B cell (primary cell): ENCODE measurements at regions not wholly inside any gene's neighbourhood (a gene's known extent, or its start where the extent isn't known, plus 50 kb on each side); places are given as distances from the start of the nearest gene placed in this dataset.

ENCODE experiments used
- ATAC-seq: fragments of 200-7000 bp; cut with Tn5 transposase; one replicate; pipeline ENCODE4 v1.10.0; 2021; ENCODE audit warnings: low read depth, mild to moderate bottlenecking, moderate number of reproducible peaks, moderate library complexity
- CTCF ChIA-PET: fragments of 350-600 bp; sonication (Branson Sonifier 250); formaldehyde crosslinking; loops from one replicate; lab custom pipeline; 2021; ENCODE audit warnings: antibody characterized with exemption, inconsistent platforms; lab: Charles Lee
- POLR2A ChIA-PET: fragments of 350-600 bp; sonication (Branson Sonifier 250); formaldehyde crosslinking; loops from one replicate; lab custom pipeline; 2021; ENCODE audit warnings: antibody characterized with exemption; lab: Charles Lee
- DNase-seq: peaks from one replicate; pipeline ENCODE4 v3.0.0; 2013
- H2AFZ ChIP-seq: 2 replicates; pipeline ENCODE4 v1.6.1; 2012; ENCODE audit warnings: mild to moderate bottlenecking, low read depth, low read length; ENCODE audit not compliant: insufficient read depth, poor library complexity, severe bottlenecking
- H3K27ac ChIP-seq, 2 donors: 1 replicate in 1 of 2; 2 replicates in 1 of 2; pipeline ENCODE4 v1.5.1; 2012 to 2013; ENCODE audit warnings: low read length in 2 of 2, mild to moderate bottlenecking in 2 of 2, moderate library complexity in 1 of 2
- H3K27me3 ChIP-seq, 4 experiments: fragments of 200-600 bp in 1 of 4; sonication (generic) in 1 of 4; replicated peaks in 1 of 4; 1 replicate in 2 of 4; 2 replicates in 2 of 4; pipeline versions ENCODE4 v1.6.1 to v1.7.0; 2013 to 2016; ENCODE audit warnings: low read length in 3 of 4, mild to moderate bottlenecking in 2 of 4, mixed read lengths in 1 of 4, moderate library complexity in 1 of 4; ENCODE audit not compliant: insufficient read depth in 4 of 4, control insufficient read depth in 3 of 4; ENCODE audit errors: control extremely low read depth in 1 of 4
- H3K36me3 ChIP-seq, 2 experiments: replicated peaks in 1 of 2; 1 replicate in 1 of 2; 2 replicates in 1 of 2; pipeline versions ENCODE4 v1.6.1 to v1.7.1; 2013; ENCODE audit warnings: low read length in 1 of 2; ENCODE audit not compliant: insufficient read depth in 2 of 2, control insufficient read depth in 1 of 2; ENCODE audit errors: control extremely low read depth in 1 of 2, extremely low read depth in 1 of 2
- H3K4me1 ChIP-seq, 2 donors: fragments of 200-600 bp in 1 of 2; sonication (generic) in 1 of 2; 1 replicate in 1 of 2; 2 replicates in 1 of 2; pipeline versions ENCODE4 v1.5.1 to v1.6.1; 2013 to 2017; ENCODE audit warnings: low read length in 2 of 2; ENCODE audit not compliant: control insufficient read depth in 2 of 2, insufficient read depth in 2 of 2
- H3K4me2 ChIP-seq: replicated peaks from 2 replicates; pipeline ENCODE3; 2012; ENCODE audit warnings: mild to moderate bottlenecking, low read depth, low read length; ENCODE audit not compliant: poor library complexity, severe bottlenecking
- H3K4me3 ChIP-seq, 5 experiments: fragments of 200-600 bp in 1 of 5; sonication (generic) in 1 of 5; 1 replicate in 3 of 5; 2 replicates in 2 of 5; pipeline versions ENCODE4 v1.5.1 to v1.7.0; 2011 to 2016; ENCODE audit warnings: low read length in 4 of 5, mild to moderate bottlenecking in 4 of 5, low read depth in 2 of 5, control low read depth in 1 of 5, moderate library complexity in 1 of 5; ENCODE audit not compliant: insufficient read depth in 1 of 5; ENCODE audit errors: control extremely low read depth in 1 of 5, extremely low read depth in 1 of 5
- H3K79me2 ChIP-seq: fragments of 200-600 bp; sonication (generic); one replicate; pipeline ENCODE4 v1.6.0; 2016; ENCODE audit warnings: low read length; ENCODE audit not compliant: control insufficient read depth, insufficient read depth
- H3K9ac ChIP-seq: fragments of 200-600 bp; sonication (generic); 2 replicates; pipeline ENCODE4 v1.6.1; 2017; ENCODE audit warnings: mild to moderate bottlenecking, low read length, moderate library complexity
- H3K9me3 ChIP-seq, 3 donors: one replicate each; pipeline versions ENCODE4 v1.6.1 to v1.7.1; 2013; ENCODE audit warnings: low read length in 2 of 3; ENCODE audit not compliant: control insufficient read depth in 2 of 3, insufficient read depth in 1 of 3; ENCODE audit errors: control extremely low read depth in 1 of 3
- H4K20me1 ChIP-seq: 2 replicates; pipeline ENCODE4 v1.6.0; 2012; ENCODE audit warnings: mild to moderate bottlenecking, low read length; ENCODE audit not compliant: insufficient read depth, control insufficient read depth, poor library complexity, severe bottlenecking
- H3K27ac Mint-ChIP-seq: one replicate; pipeline ENCODE4 v1.8.0; 2021; ENCODE audit warnings: mixed read lengths
- H3K27me3 Mint-ChIP-seq: one replicate; pipeline ENCODE4 v1.8.0; 2021; ENCODE audit warnings: mixed read lengths
- H3K4me1 Mint-ChIP-seq: one replicate; pipeline ENCODE4 v1.8.0; 2021; ENCODE audit warnings: mixed read lengths
- H3K4me3 Mint-ChIP-seq: one replicate; pipeline ENCODE4 v1.8.0; 2021; ENCODE audit warnings: mixed read lengths
- H3K9me3 Mint-ChIP-seq: one replicate; pipeline ENCODE4 v1.8.0; 2022; ENCODE audit warnings: mixed read lengths; ENCODE audit not compliant: insufficient read depth
- EZH2 ChIP-seq: IDR thresholded peaks from 2 replicates; pipeline ENCODE4 v1.6.1; 2012; ENCODE audit warnings: borderline replicate concordance, low read depth, mild to moderate bottlenecking, moderate library complexity, low read length; ENCODE audit not compliant: insufficient read depth, poor library complexity, severe bottlenecking
- WGBS: methylation state at CpG from one replicate; pipeline ENCODE4 v1.1.5; 2013; ENCODE audit warnings: missing lambda C conversion rate; ENCODE audit not compliant: insufficient coverage; 5-methylcytosine and 5-hydroxymethylcytosine counted together
- intact Hi-C: fragments of 100-400 bp; cut with micrococcal nuclease; formaldehyde crosslinking; loops from one replicate; pipeline ENCODE4 v1.10.0; 2022
- TF ChIP-seq, protein P1 (sequence below): fragments of 200-600 bp; IDR thresholded peaks from one replicate; pipeline ENCODE4 v1.8.0; 2022; ENCODE audit warnings: antibody characterized with exemption, mild to moderate bottlenecking

DNA sequence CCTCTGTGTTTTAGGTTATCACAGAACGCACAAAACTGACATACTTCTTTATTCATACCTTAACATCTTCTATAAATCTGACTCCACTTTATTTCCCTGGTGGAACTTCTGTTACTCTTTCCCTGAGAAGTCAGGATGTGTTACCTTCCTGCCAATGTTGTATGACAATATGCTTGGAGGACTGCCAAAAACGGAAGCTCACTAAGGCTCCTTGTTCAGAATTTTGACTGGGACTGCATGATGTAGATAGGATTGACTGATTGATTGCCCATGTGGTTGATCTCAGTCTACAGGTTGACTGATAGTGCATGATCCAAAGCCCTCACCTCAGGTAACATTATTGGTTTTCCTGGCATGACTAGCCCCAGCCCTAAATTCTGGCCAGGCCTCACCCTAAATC, 319.4 kb downstream of the TLR4 start:
- Mint-ChIP-seq H3K27ac (no peak overlapping the region), H3K9me3 (no peaks in the 10 kb centered on the region), H3K4me1 (no peaks in the 10 kb centered on the region), H3K4me3 (no peak overlapping the region), H3K27me3 (no peaks in the 10 kb centered on the region)
- Histone ChIP-seq H2AFZ (no peak overlapping the region), H3K9ac (no peak overlapping the region), H3K4me2 (no peak overlapping the region), H3K27ac (no peak overlapping the region), H3K4me1 (no peaks in the 10 kb centered on the region), H3K4me3 (no peak overlapping the region), H3K27me3 (no peaks in the 10 kb centered on the region), H3K79me2 (no peaks in the 10 kb centered on the region), H3K9me3 (peaks cover 0 to 3% (median 0%) of the 10 kb centered on the region in 3 donors), H3K36me3 (no peaks in the 10 kb centered on the region), H4K20me1 (no peaks in the 10 kb centered on the region)
- WGBS: no CpG with 5 or more reads among the region's 2 CpGs
- ATAC-seq (no peak), DNase-seq (no peak)
- intact Hi-C loops: no loop called here
- no peak for TF ChIP-seq EZH2
- TF ChIP-seq, protein P1, sequence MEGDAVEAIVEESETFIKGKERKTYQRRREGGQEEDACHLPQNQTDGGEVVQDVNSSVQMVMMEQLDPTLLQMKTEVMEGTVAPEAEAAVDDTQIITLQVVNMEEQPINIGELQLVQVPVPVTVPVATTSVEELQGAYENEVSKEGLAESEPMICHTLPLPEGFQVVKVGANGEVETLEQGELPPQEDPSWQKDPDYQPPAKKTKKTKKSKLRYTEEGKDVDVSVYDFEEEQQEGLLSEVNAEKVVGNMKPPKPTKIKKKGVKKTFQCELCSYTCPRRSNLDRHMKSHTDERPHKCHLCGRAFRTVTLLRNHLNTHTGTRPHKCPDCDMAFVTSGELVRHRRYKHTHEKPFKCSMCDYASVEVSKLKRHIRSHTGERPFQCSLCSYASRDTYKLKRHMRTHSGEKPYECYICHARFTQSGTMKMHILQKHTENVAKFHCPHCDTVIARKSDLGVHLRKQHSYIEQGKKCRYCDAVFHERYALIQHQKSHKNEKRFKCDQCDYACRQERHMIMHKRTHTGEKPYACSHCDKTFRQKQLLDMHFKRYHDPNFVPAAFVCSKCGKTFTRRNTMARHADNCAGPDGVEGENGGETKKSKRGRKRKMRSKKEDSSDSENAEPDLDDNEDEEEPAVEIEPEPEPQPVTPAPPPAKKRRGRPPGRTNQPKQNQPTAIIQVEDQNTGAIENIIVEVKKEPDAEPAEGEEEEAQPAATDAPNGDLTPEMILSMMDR: no peak
- ChIA-PET POLR2A (no interaction called here), CTCF (no interaction called here)

DNA sequence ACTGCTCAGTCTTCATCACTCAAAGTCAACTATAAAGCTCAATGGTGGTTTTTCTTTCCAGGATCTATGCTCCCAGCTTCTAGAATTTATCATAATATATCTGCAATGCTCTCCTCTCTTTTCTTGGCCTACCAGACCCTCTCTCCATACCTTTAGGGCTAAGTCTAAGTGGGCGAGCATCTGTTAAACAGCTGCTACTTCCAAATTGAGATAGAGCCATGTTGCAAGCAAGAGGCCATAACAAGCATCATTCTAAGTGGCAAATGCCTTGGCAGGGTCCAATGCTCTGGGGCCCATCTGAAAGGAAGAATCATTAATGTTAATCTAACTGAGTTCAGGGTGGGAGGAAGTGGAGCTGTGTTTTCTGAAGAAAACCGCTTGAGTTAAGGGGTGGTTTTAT, 324.0 kb downstream of the TLR4 start:
- Histone ChIP-seq H3K27ac (no peak overlapping the region), H3K79me2 (no peaks in the 10 kb centered on the region), H3K27me3 (no peaks in the 10 kb centered on the region), H3K4me3 (no peak overlapping the region), H3K9ac (no peak overlapping the region), H3K4me1 (no peaks in the 10 kb centered on the region), H3K4me2 (no peak overlapping the region), H2AFZ (no peak overlapping the region), H3K9me3 (peaks cover 0 to 3% (median 0%) of the 10 kb centered on the region in 3 donors), H3K36me3 (no peaks in the 10 kb centered on the region), H4K20me1 (no peaks in the 10 kb centered on the region)
- POLR2A ChIA-PET: no interaction called here
- no CpG with 5 or more reads among the region's 2 CpGs for WGBS
- Mint-ChIP-seq H3K27me3 (peaks cover 5% of the 10 kb centered on the region), H3K27ac (no peak overlapping the region), H3K4me3 (no peak overlapping the region), H3K9me3 (no peaks in the 10 kb centered on the region), H3K4me1 (no peaks in the 10 kb centered on the region)
- TF ChIP-seq, protein P1: no peak
- TF ChIP-seq EZH2: no peak
- intact Hi-C loops: no loop called here
- DNase-seq: no peak
- CTCF ChIA-PET: no interaction called here
- no peak for ATAC-seq
